ENCODE measurements at regions not wholly inside any gene's neighbourhood (a gene's known extent, or its start where the extent isn't known, plus 50 kb on each side); places are given as distances from the start of the nearest gene placed in this dataset.
"Not testable (repeated sequence)": the region's sequence is repeated elsewhere in the genome, so short reads cannot be mapped to it uniquely, and the experiment has no call there.

DNA sequence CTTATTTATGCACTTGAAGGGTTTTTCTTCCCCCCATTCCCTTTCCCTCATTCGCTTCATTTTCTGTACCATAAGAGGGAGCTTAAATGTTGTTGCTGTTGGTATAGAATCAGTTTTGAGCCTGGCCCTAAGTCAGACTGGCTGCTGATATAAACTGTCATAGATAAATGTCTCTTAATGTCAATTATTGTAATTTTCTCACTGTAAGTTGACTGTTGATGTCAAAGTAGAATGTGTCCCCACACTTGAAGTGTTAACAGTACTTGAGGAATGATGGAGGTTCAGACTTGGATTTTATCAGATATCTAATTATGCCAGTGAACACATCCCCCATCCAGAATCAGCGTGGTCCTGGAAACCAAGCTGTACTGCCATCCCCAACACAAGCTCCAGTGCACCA lies 87.8 kb downstream of the PRR15 start:
- no peak for DNase-seq

DNA sequence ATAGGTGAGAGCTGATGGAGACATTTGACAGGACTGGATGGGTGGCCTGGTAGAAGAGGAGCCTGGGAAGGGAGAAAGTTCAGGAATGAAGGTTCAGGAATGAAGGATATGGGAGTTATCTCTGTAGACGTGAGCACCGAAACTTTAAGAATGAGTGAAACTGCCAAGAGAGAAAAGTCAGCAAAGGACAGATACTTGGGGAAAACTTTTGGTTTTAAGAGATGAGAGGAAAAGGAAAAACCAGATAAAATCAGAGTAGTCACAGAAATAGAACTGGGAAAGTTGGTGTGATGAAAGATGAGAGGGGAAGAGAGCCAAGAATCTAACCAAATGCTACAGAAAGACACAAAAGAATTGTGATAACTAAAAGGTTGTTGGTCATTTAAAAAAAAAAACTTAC lies 88.9 kb downstream of the PRR15 start:
- DNase-seq: no peak

- not testable (repeated sequence) for DNase-seq
Measured at GRCh38 chr7:29654340-29654739, 90.7 kb downstream of the PRR15 start.

DNA sequence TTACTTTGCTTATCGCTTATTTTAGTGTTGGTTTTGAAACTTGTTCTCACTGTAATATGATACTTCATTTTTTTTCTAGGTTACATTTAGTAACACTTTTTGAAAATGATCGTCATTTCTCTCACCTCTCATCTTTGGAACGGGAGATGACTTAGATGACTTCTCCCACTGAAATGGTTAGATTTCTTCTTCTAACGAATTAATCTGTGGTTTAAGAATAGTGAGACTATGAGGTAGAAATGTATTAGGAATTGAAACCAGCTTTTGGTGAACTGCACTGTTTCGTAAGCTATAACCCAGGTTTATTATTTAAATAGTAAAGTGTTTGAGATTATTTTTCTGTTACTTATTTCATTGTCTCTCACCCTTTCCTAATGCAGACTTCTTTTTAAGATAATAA lies 93.7 kb downstream of the PRR15 start:
- no peak for DNase-seq

DNA sequence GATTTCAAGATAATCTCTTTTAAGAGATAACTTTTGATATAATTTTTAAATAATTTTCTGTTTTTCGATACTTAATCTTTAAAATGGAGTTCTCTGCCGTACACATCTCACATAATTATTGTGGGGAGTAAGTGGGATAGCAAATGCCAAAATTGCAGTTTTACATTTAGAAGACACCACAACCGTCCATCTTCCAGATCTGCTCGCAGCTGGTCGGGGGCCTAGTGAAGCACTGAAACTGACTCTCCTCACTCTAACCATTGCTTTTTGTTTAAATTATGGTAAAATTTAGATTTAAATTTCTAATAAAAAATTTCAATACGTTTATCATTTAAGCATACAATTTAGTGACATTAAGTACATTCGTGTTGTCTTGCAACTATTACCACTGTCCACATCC lies 94.2 kb downstream of the PRR15 start:
- DNase-seq: no peak

DNA sequence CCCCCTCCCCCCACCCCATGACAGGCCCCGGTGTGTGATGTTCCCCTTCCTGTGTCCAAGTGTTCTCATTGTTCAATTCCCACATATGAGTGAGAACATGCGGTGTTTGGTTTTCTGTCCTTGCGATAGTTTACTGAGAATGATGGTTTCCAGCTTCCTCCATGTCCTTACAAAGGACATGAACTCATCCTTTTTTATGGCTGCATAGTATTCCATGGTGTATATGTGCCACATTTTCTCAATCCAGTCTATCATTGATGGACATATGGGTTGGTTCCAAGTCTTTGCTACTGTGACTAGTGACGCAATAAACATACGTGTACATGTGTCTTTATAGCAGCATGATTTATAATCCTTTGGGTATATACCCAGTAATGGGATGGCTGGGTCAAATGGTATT lies 95.6 kb downstream of the PRR15 start:
- not testable (repeated sequence) for DNase-seq

GRCh38 chr7:29662899-29663298 lies 99.3 kb downstream of the PRR15 start:
- DNase-seq: not testable (repeated sequence)

DNA sequence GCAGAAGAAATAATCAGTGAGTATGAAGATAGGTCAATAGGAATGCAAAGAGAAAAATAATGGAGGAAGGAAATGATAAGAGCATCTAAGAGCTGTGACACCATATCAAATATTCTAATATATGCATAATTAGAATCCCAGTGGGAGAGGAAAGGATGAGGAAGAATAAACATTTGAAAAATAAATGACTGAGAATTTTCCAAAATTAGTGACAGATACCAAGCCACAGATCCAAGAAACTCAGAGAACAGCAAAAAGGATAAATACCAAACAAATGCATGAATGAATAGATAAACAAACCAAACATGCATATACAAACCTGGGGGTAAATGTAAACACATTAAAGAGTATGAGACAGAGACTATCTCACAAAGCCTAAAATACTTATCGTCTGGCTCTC lies 101.4 kb downstream of the PRR15 start:
- not testable (repeated sequence) for DNase-seq

DNA sequence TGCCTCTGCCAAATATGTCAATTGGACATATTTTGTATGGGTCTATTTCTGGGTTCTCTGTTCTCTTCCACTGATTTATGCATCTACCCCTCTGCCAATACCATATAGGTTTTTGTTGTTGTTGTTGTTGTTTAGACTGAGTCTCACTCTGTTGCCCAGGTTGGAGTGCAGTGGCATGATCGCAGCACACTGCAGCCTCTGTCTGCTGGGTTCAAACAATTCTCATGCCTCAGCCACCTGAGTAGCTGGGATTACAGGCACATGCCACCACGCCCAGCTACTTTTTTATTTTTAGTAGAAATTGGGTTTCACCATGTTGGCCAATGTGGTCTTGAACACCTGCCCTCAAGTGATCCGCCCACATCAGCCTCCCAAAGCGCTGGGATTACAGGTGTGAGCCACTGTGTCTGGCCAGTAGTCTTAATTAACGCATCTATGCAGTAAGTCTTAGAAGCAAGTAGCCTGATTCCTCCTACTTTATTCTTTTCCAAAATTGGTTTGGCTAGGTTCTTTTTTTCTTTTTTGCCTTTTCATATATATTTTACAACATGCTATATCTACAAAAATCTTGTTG lies 103.5 kb downstream of the PRR15 start:
- DNase-seq: not testable (repeated sequence)

DNA sequence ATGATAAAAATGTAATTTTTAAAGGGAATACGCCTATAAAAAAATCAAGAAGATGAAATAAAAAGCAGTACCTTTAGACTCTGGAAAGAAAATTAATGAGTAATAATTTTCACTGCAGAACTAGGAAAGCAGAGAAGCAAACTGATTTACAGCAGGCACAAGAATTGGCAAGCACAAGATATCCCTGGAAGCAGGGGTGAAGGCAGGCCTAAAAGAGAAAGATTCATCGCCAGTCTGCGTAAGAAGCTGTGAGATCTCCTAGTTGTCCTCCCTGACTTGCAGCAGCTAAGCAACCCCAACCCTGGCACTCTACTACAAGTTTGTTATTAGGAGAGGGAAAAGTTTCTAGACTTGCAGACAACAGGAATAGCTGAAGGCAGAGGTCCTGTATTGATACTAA lies 107.7 kb downstream of the PRR15 start:
- DNase-seq: not testable (repeated sequence)

DNA sequence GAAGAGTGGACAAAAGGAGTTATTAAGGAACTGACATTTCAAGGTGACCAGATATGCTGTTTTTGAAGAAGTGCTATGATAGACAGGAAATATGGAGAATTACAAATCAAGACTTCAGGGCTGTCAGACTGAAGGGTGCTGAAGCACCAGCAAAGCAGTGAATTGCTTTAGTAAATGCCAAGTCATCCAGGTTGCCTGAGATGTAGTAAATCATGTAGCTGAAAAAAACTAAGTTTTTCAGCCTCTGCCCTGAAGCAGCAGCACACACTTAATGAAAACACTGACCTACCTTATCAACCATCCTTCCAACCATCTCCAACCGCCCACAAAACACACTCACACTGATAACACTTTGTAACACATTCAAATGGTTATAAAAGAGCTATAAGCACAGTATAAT lies 110.0 kb downstream of the PRR15 start:
- DNase-seq: not testable (repeated sequence)

- DNase-seq: not testable (repeated sequence)
Measured at GRCh38 chr7:29674626-29675025, 111.0 kb downstream of the PRR15 start.

- not testable (repeated sequence) for DNase-seq
Measured at GRCh38 chr7:29677254-29677653, 113.6 kb downstream of the PRR15 start.

GRCh38 chr7:29679963-29680362 lies 116.3 kb downstream of the PRR15 start:
- DNase-seq: not testable (repeated sequence)

DNA sequence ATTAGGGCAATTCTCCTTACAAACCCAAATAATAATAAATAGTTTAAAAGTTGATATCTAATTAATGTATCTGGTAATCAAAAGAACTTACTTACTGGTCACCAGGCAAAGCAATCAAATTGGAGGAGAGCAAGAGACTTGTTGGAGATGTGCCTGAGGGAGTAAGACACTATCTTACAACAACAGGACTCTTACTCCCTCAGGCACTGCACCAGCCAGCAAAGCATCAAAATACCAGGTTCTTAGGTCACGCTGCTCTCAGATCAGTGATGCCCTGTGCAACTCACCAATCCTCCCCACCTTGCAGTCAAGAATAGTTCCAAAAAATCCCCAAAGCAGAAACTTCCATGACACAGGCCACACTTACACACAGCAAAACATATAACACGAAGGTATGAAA lies 117.0 kb downstream of the PRR15 start:
- DNase-seq: not testable (repeated sequence)

- not testable (repeated sequence) for DNase-seq
Measured at GRCh38 chr7:29684151-29684786, 120.6 kb downstream of the PRR15 start.

DNA sequence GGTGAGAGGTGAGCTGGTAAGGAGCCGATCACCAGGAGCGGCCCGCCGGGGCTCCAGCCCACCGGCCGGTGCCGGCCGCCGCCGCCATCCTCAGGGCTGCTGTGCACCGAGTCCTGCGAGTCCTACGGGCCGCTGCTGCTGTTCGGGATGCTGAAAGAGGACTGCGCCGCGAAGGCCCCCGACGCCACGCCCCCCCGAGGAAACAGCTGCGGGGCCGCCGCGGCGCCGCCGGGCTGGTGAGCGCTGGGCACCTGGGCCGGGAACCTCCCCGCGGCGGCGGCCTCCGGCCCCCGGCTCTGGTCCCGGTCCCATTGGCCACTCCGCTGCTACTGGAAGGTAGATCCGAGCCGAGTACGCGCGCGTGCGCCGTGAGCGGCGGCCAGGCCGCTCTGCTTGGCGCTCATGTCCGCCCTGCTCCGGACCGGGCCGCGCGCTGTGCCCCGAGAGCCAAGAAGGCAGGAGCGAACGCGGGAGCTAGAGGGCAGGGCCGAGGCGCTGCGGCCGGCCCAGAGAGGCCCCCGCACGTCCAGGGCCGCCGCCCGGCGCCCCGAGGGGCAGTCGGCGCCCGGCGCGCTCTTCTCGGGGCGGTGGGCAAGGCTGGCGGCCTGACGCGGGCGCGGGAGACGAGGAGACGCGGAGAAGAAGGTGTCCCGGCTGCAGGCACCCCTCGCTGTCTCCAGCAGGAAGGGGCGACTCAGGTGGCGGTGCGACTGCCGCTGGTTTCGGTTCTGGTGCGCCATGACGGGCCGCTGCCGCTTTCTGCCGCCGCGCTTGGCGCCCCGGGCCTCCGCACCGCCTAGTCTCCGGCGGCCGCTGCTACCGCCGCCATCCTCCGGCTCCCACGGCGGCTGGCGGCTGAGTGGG lies 121.3 kb upstream of the WIPF3 start:
- peak in 2 of 4 experiments; percentile 3 to 33 for DNase-seq

DNA sequence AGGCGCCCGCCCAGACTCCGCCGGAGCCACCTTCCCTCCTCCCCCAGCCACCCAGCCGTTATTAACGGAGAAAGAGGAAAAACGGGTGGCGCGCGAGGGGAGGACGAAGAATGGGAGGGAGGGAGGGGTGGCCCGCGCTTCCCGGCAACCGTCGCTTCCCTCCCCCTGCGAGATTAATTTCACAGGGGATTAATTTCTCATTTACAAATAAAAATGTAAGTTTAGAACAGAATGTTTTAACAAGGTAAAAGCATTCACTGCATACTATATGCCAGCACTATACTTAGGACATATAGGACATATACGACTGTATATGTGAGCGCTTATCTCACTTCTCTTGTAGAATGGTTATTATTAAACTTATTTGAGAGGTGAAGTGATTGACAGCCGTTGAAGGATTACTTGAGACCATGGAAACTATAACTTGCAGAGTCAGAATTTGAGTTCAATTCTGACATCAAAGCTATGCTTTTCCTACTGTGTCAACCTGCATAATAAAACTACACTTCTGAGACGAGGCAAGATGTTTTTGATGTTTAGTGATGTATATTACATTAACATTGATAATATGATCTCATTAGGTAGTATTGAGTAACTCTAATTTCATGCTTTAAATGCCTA lies 120.5 kb upstream of the WIPF3 start:
- DNase-seq: not testable (repeated sequence)

DNA sequence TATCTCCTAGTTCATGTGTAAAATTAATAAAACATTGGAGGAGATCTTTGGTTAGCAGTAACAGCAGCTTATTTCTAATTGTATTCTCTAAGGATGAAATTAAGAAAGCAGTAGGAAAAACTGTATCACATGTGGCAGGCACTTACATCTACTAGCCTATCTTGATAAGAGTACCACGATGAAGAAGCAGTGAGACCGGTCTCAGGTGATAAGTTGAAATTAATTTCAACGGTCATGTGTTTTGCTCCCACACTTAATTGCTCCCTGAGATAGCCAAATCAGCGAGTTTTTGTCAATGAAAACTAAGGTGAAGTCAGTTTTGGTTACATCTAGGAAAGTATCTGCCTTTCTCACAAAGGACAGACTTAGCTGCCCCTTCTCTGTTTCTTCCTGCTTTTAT lies 115.8 kb upstream of the WIPF3 start:
- not testable (repeated sequence) for DNase-seq

- DNase-seq: not testable (repeated sequence)
Measured at GRCh38 chr7:29696402-29696801, 109.9 kb upstream of the WIPF3 start.

DNA sequence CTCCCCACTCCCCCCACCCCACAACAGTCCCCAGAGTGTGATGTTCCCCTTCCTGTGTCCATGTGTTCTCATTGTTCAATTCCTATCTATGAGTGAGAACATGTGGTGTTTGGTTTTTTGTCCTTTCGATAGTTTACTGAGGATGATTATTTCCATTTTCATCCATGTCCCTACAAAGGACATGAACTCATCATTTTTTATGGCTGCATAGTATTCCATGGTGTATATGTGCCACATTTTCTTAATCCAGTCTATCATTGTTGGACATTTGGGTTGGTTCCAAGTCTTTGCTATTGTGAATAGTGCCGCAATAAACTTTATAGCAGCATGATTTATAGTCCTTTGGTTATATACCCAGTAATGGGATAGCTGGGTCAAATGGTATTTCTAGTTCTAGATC lies 106.6 kb upstream of the WIPF3 start:
- DNase-seq: not testable (repeated sequence)

DNA sequence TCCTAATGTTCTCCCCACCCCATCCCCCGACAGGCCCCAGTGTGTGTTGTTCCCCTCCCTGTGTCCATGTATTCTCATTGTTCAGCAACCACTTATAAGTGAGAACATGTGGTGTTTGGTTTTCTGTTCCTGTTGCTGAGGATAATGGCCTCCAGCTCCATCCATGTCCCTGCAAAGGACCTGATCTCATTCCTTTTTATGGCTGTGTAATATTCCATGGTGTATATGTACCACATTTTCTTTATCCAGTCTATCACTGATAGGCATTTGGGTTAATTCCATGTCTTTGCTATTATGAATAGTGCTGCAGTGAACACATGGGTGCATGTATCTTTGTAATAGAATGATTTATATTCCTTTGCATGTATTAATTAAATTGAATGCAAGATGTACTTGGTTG lies 104.8 kb upstream of the WIPF3 start:
- DNase-seq: not testable (repeated sequence)

DNA sequence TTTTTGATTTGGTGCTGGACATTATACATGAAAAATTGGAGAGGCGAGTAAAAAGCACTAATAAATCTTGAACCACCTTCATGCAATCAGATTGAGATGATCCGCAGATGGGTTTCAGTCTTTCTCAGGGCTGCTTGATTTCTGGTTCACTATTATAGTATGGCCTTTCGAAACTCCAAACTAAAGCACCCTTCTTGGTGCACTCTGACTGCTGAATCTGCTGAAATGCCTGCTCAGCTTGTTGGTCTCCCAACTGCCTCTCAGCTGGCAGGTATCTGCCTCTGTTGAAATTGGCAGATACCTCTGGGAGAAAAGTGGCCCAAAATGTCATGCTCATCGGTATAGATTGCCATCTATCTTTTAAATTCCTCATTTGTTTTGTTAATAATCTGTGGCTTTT lies 102.5 kb upstream of the WIPF3 start:
- not testable (repeated sequence) for DNase-seq

Measured in activated naive CD4-positive, alpha-beta T cell (primary cell).